GM18867 (cell line): ENCODE measurements at regions not wholly inside any gene's neighbourhood (a gene's known extent, or its start where the extent isn't known, plus 50 kb on each side); places are given as distances from the start of the nearest gene placed in this dataset.

Source experiments
- ATAC-seq: cut with Tn5 transposase; IDR thresholded peaks from one replicate; pipeline ENCODE4 v1.9.1; 2021; ENCODE audit warnings: mild to moderate bottlenecking, moderate library complexity; ENCODE audit not compliant: unreplicated experiment

DNA sequence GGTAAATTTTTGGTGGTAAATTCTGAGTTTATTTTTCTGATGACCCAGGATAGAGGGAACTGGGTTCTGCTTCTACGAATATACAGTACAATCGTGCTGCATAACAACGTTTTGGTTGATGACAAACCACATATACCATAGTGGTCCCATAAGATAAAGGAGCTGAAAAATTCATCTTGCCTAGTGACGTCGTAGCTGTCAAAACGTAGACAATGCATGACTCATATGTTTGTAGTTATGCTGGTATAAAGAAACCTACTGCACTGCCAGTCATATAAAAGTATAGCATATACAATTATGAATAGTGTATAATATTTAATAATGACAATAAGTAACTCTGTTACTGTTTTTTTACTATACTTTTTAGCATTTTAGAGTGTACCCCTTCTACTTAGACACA lies 244.0 kb downstream of the GAS1 start:
- ATAC-seq = no peak

- no peak for ATAC-seq
These were observed 246.7 kb downstream of the GAS1 start for GRCh38 chr9:86700629-86701028.

GRCh38 chr9:86697999-86698398 lies 249.3 kb downstream of the GAS1 start:
- no peak for ATAC-seq

DNA sequence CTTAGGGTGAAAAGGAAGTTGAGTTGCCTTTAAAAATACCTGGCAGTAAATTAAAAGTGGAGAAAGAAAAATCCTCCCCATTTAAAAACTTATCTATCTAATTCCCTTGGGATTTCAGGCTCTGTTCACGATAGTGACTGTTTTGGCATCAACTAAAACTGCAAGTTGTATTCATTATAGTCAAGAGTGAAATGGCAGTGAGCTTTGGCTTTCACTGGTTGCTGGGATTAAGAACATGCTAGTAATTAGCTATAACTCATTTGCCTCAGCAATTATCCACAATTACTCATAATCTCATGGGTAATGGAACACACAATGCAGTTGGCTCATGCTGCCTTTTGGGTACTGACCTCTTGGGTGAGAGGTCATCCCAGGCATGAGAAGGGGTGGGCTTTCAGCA lies 250.1 kb downstream of the GAS1 start:
- no peak for ATAC-seq

DNA sequence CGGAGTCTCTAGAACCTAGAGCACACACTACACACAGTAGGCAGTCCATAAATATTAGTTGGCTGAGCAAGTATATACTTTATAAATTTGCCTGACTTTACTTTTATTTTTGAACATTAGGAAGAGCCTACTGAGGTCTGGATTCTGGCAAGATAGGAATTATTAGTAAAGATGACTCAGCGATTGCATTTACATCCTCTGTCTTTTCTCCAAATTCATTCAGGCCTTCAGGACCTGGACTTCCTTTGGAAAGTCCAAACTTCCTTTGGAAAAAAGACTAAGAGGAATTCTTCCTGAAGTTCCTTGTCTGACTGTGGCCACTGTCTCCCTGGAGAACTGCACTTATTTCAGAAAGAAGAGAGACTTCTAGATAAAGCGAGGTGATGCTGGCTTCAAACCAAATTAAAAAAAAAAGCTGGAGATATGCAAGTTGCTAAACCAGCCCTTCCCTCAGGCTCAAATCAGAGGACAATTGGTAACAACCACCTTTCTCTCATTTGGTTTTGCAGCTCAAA lies 251.3 kb downstream of the GAS1 start:
- no peak for ATAC-seq

- ATAC-seq = no peak
These were observed 257.3 kb downstream of the GAS1 start for GRCh38 chr9:86690034-86690433.

GRCh38 chr9:86687788-86688187 lies 259.5 kb downstream of the GAS1 start:
- no peak for ATAC-seq

- ATAC-seq = no peak
These were observed 261.8 kb downstream of the GAS1 start for GRCh38 chr9:86685556-86685955.

DNA sequence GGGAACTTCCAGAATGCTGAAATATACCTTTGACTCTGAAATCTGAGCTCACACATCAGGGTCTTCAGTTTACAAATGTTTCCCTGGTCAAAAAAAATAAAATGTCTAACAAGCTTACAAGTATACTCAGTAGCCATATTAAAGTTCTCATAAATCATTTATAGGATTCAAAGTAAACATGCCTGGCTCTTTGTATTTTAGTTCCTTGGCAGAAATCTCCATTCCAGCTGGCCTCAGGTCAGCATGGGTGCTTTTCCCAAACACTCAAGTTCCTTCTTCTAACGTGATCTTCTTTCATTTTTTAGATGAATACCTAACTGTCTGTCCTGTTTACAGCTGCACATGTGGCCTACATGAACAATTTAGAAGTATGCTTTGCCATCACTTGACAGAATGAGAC lies 263.2 kb downstream of the GAS1 start:
- no peak for ATAC-seq

- ATAC-seq = no peak
These were observed 265.1 kb downstream of the GAS1 start for GRCh38 chr9:86682240-86682639.

DNA sequence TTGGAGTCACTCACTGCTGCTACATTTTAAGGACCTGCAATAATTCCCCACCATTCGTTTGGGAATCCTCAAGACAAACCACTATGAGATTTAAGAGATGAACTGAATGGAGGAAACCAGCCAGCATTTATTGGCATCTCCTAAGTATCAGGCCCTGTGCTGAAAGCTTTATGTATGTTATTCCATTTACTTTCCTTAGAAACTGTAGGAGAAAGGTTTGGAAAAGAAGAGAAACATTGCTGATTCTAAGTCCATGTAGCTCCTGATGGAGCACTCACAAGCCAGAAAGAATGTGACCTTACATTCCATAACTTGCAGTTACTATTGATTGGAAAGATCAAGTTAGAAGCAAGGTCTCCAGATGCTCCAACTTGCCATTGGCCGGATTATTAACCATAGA lies 267.4 kb downstream of the GAS1 start:
- ATAC-seq = no peak

DNA sequence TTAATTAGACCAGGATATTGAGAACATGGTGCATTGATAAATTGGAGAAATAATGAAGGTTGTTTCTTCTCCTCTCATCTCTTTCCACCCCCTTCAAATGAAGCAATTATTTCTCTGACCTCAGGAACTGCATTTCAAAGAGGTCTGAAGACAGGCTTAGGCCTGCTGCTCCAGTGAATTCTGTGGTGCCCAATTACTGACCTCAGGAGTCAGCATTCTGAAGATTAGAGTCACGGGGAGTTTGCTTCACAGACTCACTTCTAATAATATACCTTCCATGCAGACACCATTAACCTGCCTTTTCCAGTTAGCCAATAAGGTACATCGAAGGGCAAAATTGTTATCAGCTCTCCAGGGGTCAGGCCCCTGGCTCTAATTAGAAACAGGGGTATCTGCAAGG lies 270.9 kb downstream of the GAS1 start:
- ATAC-seq = no peak

DNA sequence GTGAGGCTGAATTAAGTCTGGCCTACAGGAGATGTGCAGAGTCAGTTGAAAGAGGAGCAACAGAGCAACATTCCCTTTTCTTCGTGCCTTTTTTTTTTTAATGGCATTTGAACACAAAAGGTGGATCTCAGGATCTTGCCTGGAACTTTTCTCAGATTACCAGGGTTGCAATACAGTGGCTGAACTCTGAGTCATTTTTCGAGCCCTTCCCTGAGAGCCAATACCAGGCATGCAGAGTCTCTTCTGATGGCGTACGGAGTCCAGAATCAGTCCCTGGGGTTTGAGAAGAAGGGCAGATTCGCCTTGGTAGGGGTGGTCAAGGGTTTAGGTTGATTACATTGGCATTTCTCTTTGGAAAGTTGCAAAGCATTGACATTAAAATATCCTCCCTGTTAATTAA lies 271.5 kb downstream of the GAS1 start:
- ATAC-seq = no peak

DNA sequence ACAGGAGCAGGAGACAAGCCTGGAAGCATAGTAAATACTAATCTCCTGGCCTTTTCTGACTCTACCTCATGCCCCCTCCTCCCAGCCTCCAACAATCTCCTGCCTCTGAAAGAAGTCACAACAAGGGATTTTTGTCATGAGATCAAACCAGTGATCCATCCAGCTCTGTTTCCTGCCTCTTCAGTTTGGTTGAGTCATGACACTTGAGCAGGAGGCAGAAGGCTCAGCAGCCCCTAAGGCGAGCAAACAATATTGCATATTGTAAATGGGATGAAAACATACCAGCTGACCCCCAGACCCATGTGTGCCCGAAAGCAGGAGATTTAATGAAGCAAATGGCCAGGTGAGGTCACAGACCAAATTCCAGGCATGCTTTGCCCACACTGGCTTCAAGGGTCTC lies 272.8 kb downstream of the GAS1 start:
- no peak for ATAC-seq

- no peak for ATAC-seq
These were observed 274.3 kb downstream of the GAS1 start for GRCh38 chr9:86672966-86673365.

GRCh38 chr9:86672301-86672700 lies 275.0 kb downstream of the GAS1 start:
- no peak for ATAC-seq

DNA sequence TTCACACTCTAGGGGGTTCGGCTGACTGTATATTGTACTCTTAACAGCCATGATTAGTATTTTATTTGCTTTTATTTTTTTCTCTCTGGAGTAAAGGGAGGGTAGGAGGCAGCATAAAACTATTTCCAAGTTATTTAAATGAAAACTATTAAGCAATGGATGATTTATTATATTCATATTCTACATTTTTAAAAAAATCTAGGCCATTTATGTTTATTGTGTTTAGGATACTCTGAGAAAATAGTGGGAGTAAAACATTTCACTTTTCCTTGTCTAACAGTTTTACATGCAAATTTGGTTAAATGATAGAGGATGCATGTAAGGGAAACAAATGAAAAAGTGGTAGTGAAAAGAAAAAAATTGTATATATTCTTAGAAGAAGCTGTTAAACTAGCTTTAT lies 276.3 kb downstream of the GAS1 start:
- ATAC-seq = no peak

DNA sequence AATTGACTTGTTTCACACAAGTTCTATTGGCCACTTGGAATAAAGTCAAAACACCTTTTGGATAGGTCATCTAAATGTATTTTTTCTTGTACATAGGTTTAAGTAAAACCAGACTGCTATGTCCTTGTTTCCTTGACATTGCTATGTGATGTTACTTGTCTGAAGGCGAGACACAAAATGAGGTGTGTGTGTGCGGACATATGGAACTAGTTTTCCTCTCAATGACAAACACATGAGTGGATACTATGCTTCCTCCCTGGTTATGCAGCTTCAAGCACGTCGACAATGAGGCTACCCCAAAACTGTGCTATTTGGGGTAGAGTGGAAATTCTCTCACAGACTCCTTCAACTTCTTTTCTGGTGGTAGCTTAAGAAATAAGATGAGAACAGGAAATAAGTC lies 276.8 kb downstream of the GAS1 start:
- no peak for ATAC-seq

DNA sequence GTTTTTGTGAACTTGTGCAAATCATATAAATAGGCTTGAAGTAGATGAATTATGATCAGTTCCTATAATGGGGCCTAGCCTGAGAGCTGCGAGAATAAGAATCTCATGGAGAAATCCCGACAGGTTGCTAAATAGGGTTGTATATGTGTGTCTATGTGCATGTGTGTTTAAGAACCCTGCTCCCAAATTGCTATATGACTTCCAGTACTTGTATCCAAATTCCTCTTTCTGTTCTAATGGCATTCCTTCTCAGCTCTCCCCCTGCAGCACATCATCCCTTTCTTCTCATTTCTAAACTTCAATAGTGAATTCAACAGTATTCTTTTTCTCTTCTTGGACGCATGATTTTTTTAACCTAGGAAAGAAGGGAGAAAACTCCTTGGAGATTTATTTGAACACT lies 277.2 kb downstream of the GAS1 start:
- ATAC-seq = no peak

GRCh38 chr9:86669422-86669821 lies 277.9 kb downstream of the GAS1 start:
- no peak for ATAC-seq

- ATAC-seq = no peak
These were observed 278.8 kb downstream of the GAS1 start for GRCh38 chr9:86668488-86668887.

DNA sequence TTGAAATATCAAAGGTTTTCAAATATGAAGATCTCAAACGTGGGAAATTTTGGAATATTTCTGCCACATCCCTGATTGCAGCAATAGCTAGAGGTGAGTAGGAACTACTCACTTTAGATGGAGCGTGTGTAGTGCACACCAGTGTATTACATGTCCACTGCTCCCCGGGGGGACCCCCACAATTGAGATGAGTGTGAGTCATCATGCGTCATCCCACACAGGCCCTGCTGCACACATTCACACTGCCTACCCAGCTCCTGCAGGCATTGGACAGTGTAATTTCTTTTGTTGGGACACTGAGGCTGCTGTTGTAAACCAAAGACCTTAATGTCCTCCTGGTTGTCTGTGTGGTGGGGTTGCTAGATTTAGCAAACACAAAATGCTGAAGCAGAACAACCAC lies 280.0 kb downstream of the GAS1 start:
- ATAC-seq = no peak

DNA sequence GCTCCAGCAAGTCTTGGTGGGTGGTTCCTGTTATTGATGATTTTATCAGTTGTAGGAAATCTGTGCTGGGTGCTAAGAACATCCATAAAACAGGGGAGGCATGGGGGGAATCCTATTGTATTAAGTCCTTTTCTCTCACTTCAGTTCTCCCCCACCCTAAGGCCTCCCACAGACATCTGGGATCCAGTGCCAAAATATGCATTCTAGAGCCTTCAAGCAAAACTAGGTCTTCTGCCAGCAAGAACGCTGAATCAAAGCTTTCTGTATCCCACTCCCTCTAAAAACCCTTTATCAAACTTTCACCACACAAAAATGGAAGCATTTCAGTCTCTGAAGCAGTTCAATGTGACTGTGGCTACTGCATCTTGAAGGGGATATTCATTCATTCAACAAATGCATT lies 281.9 kb downstream of the GAS1 start:
- no peak for ATAC-seq

GRCh38 chr9:86664603-86665002 lies 282.7 kb downstream of the GAS1 start:
- no peak for ATAC-seq
